Gastroesophageal sphincter (tissue), 3 donors: ENCODE measurements at regions not wholly inside any gene's neighbourhood (a gene's known extent, or its start where the extent isn't known, plus 50 kb on each side); places are given as distances from the start of the nearest gene placed in this dataset.

Experiments used
- POLR2A ChIP-seq, 2 donors: fragments of 450-650 bp; IDR thresholded peaks; one replicate each; pipeline ENCODE4 v1.6.1; 2017; ENCODE audit warnings: antibody characterized with exemption in 2 of 2, mild to moderate bottlenecking in 2 of 2, moderate library complexity in 1 of 2
- TF ChIP-seq, protein P1 (sequence below), 4 experiments: fragments of 200-600 bp in 2 of 4; fragments of 450-650 bp in 2 of 4; sonication (generic) in 1 of 4; IDR thresholded peaks; one replicate each; pipeline ENCODE4 v1.5.1; 2017 to 2019; ENCODE audit warnings: antibody characterized with exemption in 4 of 4, mild to moderate bottlenecking in 2 of 4, moderate library complexity in 2 of 4

DNA sequence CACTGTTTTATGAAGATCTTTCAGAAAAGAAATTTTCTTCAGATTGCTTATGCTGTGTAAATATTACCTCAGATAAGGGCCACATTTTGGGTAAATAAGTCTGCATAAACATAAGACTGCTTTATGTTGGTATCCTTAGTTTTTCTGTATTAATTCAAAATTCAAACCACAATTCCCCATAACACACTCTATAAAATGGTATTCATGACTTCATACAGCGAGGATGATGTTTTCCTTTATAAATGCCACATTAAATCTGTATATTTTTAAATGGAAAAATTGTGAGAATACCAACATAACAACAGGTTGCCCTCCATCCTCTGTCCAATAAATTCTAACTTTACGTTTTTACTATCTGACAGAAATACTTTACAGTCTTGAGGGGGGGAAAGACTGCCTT lies 248.7 kb upstream of the CXADR start:
- TF ChIP-seq, protein P1, sequence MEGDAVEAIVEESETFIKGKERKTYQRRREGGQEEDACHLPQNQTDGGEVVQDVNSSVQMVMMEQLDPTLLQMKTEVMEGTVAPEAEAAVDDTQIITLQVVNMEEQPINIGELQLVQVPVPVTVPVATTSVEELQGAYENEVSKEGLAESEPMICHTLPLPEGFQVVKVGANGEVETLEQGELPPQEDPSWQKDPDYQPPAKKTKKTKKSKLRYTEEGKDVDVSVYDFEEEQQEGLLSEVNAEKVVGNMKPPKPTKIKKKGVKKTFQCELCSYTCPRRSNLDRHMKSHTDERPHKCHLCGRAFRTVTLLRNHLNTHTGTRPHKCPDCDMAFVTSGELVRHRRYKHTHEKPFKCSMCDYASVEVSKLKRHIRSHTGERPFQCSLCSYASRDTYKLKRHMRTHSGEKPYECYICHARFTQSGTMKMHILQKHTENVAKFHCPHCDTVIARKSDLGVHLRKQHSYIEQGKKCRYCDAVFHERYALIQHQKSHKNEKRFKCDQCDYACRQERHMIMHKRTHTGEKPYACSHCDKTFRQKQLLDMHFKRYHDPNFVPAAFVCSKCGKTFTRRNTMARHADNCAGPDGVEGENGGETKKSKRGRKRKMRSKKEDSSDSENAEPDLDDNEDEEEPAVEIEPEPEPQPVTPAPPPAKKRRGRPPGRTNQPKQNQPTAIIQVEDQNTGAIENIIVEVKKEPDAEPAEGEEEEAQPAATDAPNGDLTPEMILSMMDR (IDR thresholded peaks at IDR 0.05), result no peak
- no peak for TF ChIP-seq POLR2A (IDR thresholded peaks at IDR 0.05)
